ENCODE measurements at regions not wholly inside any gene's neighbourhood (a gene's known extent, or its start where the extent isn't known, plus 50 kb on each side); places are given as distances from the start of the nearest gene placed in this dataset.

GRCh38 chr20:19935842-19936241 is 81.3 kb upstream of the NAA20 start:
- H3K36me3 ChIP-seq (ENCODE audit: control insufficient read depth in 2 of 2, insufficient read depth in 1 of 2, low read length in 2 of 2) = no peaks in the 10 kb centered on the region
- TF ChIP-seq TCF7L2 (IDR thresholded peaks at IDR 0.05; ENCODE audit: borderline replicate concordance, low read depth, low read length) (no peak), ZNF362 (tag by site-specific recombination; IDR thresholded peaks at IDR 0.05) (no peak), ZNF792 (tag by site-specific recombination; IDR thresholded peaks at IDR 0.05) (no peak), MYNN (tag by site-specific recombination; IDR thresholded peaks at IDR 0.05; ENCODE audit: borderline replicate concordance) (no peak), ZNF133 (tag by site-specific recombination; IDR thresholded peaks at IDR 0.05) (no peak), ZNF785 (tag by site-specific recombination; IDR thresholded peaks at IDR 0.05) (no peak), SP3 (tag by site-specific recombination; IDR thresholded peaks at IDR 0.05) (no peak), ZNF544 (tag by site-specific recombination; IDR thresholded peaks at IDR 0.05) (no peak)
- CTCF ChIA-PET = interaction anchor here (1.0 to 1.6 kb wide), 2 partner anchors 58 to 108 kb away, joined by 3 to 7 read pairs; no protein-coding TSS in a partner anchor
- H3K4me1 ChIP-seq (ENCODE audit: control insufficient read depth, insufficient read depth, low read length) = peaks cover 3% of the 10 kb centered on the region; the same call in 1 of the 2 replicates
- no peak overlapping the region for H3K4me3 ChIP-seq (ENCODE audit: low read depth, low read length)
- H3K9me3 ChIP-seq (ENCODE audit: control insufficient read depth, insufficient read depth, low read depth, low read length) = no peaks in the 10 kb centered on the region
- POLR2A ChIA-PET = no interaction called here
- H3K27ac ChIP-seq (ENCODE audit: extremely low read depth, low read depth, low read length) = no peak overlapping the region

- CTCF ChIA-PET = interaction anchor here (0.6 to 0.8 kb wide), 2 partner anchors 9 to 10 kb away, joined by 3 read pairs; no protein-coding TSS in a partner anchor
- Histone ChIP-seq H3K27ac (ENCODE audit: extremely low read depth, low read depth, low read length) (no peak overlapping the region), H3K36me3 (ENCODE audit: control insufficient read depth in 2 of 2, insufficient read depth in 1 of 2, low read length in 2 of 2) (no peaks in the 10 kb centered on the region), H3K9me3 (ENCODE audit: control insufficient read depth, insufficient read depth, low read depth, low read length) (no peaks in the 10 kb centered on the region), H3K4me3 (ENCODE audit: low read depth, low read length) (no peak overlapping the region), H3K4me1 (ENCODE audit: control insufficient read depth, insufficient read depth, low read length) (peaks cover 3% of the 10 kb centered on the region; the same call in 1 of the 2 replicates)
- POLR2A ChIA-PET = no interaction called here
- TF ChIP-seq ZNF623 (tag by site-specific recombination; IDR thresholded peaks at IDR 0.05) (no peak), ZNF580 (tag by site-specific recombination; IDR thresholded peaks at IDR 0.05) (no peak), ZBTB49 (tag by site-specific recombination; IDR thresholded peaks at IDR 0.05; ENCODE audit: low read depth) (no peak), ZNF350 (tag by site-specific recombination; IDR thresholded peaks at IDR 0.05) (no peak)
These were observed 80.5 kb upstream of the NAA20 start for GRCh38 chr20:19936466-19937200.

GRCh38 chr20:19937218-19937617 is 79.9 kb upstream of the NAA20 start:
- TF ChIP-seq PRDM6 (tag by site-specific recombination; IDR thresholded peaks at IDR 0.05) = no peak
- no peak for TF ChIP-seq RBAK (tag by site-specific recombination; IDR thresholded peaks at IDR 0.05)
- TF ChIP-seq INSM2 (tag by site-specific recombination; IDR thresholded peaks at IDR 0.05) = no peak
- no peak for TF ChIP-seq ZNF596 (tag by site-specific recombination; IDR thresholded peaks at IDR 0.05)
- TF ChIP-seq ZNF155 (tag by site-specific recombination; IDR thresholded peaks at IDR 0.05) = no peak
- TF ChIP-seq ZNF701 (tag by site-specific recombination; IDR thresholded peaks at IDR 0.05) = no peak
- TF ChIP-seq ZNF133 (tag by site-specific recombination; IDR thresholded peaks at IDR 0.05) = no peak
- no peak for TF ChIP-seq MYNN (tag by site-specific recombination; IDR thresholded peaks at IDR 0.05; ENCODE audit: borderline replicate concordance)
- H3K4me3 ChIP-seq (ENCODE audit: low read depth, low read length) = no peak overlapping the region
- no peaks in the 10 kb centered on the region for H3K9me3 ChIP-seq (ENCODE audit: control insufficient read depth, insufficient read depth, low read depth, low read length)
- H3K27ac ChIP-seq (ENCODE audit: extremely low read depth, low read depth, low read length) = no peak overlapping the region
- ChIA-PET CTCF (interaction anchor here (0.6 to 0.8 kb wide), 2 partner anchors 9 to 71 kb away, joined by 3 read pairs; no protein-coding TSS in a partner anchor), POLR2A (no interaction called here)
- H3K36me3 ChIP-seq (ENCODE audit: control insufficient read depth in 2 of 2, insufficient read depth in 1 of 2, low read length in 2 of 2) = no peaks in the 10 kb centered on the region
- peaks cover 3% of the 10 kb centered on the region; the same call in 1 of the 2 replicates for H3K4me1 ChIP-seq (ENCODE audit: control insufficient read depth, insufficient read depth, low read length)

Data from HEK293 (cell line).